Activated CD4-positive, alpha-beta T cell treated with anti-CD3 and anti-CD28 coated beads, Interleukin-2, Interleukin-4, amounts not matched to agents 100 ng/mL and 50 ng/mL, durations not matched to agents 16 hours and 8 hours (primary cell): ENCODE measurements at regions not wholly inside any gene's neighbourhood (a gene's known extent, or its start where the extent isn't known, plus 50 kb on each side); places are given as distances from the start of the nearest gene placed in this dataset.
"Not testable (repeated sequence)": the region's sequence is repeated elsewhere in the genome, so short reads cannot be mapped to it uniquely, and the experiment has no call there.

Experiments
- DNase-seq: peaks from one replicate; pipeline ENCODE4 v3.0.0-alpha.2; 2020; ENCODE audit warnings: low spot score

- no peak for DNase-seq
Observed at GRCh38 chr13:19062019-19062646, 119.5 kb downstream of the TUBA3C start.

GRCh38 chr13:19061278-19061677, 120.3 kb downstream of the TUBA3C start:
- no peak for DNase-seq

- no peak for DNase-seq
Observed at GRCh38 chr13:19060311-19061002, 121.2 kb downstream of the TUBA3C start.

GRCh38 chr13:19059016-19059780, 122.4 kb downstream of the TUBA3C start:
- DNase-seq: no peak

- DNase-seq: no peak
Observed at GRCh38 chr13:19058566-19058965, 123.1 kb downstream of the TUBA3C start.

- no peak for DNase-seq
Observed at GRCh38 chr13:19057588-19058340, 123.9 kb downstream of the TUBA3C start.

GRCh38 chr13:19056984-19057490, 124.6 kb downstream of the TUBA3C start:
- no peak for DNase-seq

- DNase-seq: no peak
Observed at GRCh38 chr13:19056355-19056880, 125.2 kb downstream of the TUBA3C start.

GRCh38 chr13:19055611-19056010, 126.0 kb downstream of the TUBA3C start:
- DNase-seq: no peak

- no peak for DNase-seq
Observed at GRCh38 chr13:19053561-19053960, 128.1 kb downstream of the TUBA3C start.

GRCh38 chr13:19052931-19053330, 128.7 kb downstream of the TUBA3C start:
- DNase-seq: no peak

GRCh38 chr13:19052180-19052579, 129.4 kb downstream of the TUBA3C start:
- DNase-seq: no peak

GRCh38 chr13:19050901-19051300, 130.7 kb downstream of the TUBA3C start:
- DNase-seq: no peak

- not testable (repeated sequence) for DNase-seq
Observed at GRCh38 chr13:19049624-19050023, 132.0 kb downstream of the TUBA3C start.

GRCh38 chr13:19048381-19048780, 133.2 kb downstream of the TUBA3C start:
- no peak for DNase-seq

GRCh38 chr13:19023115-19023514, 158.5 kb downstream of the TUBA3C start:
- DNase-seq: no peak

GRCh38 chr13:19020988-19021387, 160.6 kb downstream of the TUBA3C start:
- DNase-seq: no peak

- no peak for DNase-seq
Observed at GRCh38 chr13:18998389-18998788, 183.2 kb downstream of the TUBA3C start.

GRCh38 chr13:18996627-18997051, 185.0 kb downstream of the TUBA3C start:
- DNase-seq: no peak

GRCh38 chr13:18996221-18996620, 185.4 kb downstream of the TUBA3C start:
- no peak for DNase-seq

GRCh38 chr13:18995259-18995873, 186.3 kb downstream of the TUBA3C start:
- DNase-seq: no peak
